C4-2B (cell line): ENCODE measurements at regions not wholly inside any gene's neighbourhood (a gene's known extent, or its start where the extent isn't known, plus 50 kb on each side); places are given as distances from the start of the nearest gene placed in this dataset.

Experiments used
- H3K27ac ChIP-seq: fragments of 450-650 bp; 2 replicates; pipeline ENCODE4 v1.5.1; 2017
- CTCF ChIP-seq: fragments of 450-650 bp; conservative IDR thresholded peaks from 2 replicates; pipeline ENCODE4 v1.5.1; 2017; ENCODE audit warnings: mild to moderate bottlenecking
- ZFX ChIP-seq: fragments of 450-650 bp; IDR thresholded peaks from 2 replicates; pipeline ENCODE4 v1.6.1; 2017

- TF ChIP-seq CTCF (no peak), ZFX (no peak)
- no peak overlapping the region for H3K27ac ChIP-seq
These were observed 276.8 kb upstream of the TET2 start for GRCh38 chr4:104869831-104870230.

DNA sequence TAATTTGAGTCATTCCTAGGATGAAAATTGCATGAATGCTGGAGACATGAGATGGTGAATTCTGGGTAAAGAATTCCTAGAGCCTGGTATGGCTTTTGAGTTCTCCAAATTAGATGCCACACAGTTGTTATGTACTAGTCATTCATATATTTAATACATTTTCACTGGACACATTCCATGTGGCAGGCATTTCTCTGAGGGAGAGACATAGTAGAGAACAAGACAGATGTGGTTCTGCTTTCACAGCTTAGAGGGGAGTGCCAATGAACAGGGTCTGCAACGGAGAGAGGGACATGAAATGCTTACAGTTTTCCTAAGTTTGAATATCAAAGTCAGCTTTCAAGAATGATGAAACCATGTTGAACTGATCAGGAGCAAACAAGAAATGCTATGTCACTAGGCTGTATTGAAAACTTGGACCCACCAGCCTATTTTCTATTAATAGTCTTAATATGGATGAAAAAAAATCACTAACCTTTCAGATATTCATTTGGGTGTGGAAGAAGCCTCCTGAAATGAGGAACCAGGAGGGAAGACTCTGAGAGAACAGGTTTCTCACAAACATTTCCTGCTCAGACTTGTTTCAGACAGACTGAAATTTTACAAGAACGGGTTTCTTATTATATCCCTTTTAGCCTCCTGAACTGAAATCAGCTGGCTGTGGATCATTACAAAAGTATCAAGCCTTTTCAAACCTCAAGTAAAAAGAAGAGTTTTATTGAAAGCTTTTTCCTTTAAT lies 276.0 kb upstream of the TET2 start:
- H3K27ac ChIP-seq, result no peak overlapping the region
- TF ChIP-seq CTCF (no peak), ZFX (no peak)

DNA sequence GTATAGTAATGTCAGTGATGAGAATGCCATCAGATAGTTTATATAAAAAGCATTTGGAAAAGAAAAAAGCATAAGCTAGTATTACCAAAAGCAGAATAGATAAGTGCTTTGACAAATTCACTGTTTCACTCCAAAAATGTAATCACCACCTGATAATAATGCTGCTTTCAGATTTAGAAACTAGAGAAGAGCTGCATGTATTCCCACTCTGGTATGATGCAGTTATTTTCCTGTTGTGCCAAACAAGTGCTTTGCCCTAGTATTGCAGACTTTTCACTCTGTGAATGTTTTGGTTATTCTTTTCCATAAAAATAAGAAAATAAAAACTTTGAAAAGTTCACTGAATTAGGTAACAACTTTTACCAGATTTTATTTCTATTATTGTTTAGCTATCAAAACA lies 267.7 kb upstream of the TET2 start:
- TF ChIP-seq ZFX (no peak), CTCF (no peak)
- H3K27ac ChIP-seq, result no peak overlapping the region

DNA sequence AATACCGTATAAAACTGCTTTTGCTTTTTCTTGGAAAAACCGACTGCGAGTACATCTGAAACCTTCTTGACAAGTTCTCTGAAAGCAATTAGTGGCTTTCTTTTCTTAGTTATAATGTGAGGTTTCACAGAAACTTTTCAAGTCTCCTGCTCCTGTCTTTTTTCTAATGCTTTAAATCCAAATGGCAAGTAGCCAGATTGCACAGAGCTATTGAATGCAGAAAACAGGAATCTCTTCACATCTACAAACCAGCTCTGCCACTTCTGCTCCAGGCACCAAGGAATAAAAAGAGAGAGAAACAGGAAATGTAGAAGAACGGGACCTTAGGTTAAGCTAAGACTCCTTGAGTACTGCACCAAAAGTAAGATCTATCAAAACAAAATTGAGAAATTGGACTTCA lies 267.3 kb upstream of the TET2 start:
- H3K27ac ChIP-seq, result no peak overlapping the region
- no peak for TF ChIP-seq ZFX
- TF ChIP-seq CTCF, result no peak

DNA sequence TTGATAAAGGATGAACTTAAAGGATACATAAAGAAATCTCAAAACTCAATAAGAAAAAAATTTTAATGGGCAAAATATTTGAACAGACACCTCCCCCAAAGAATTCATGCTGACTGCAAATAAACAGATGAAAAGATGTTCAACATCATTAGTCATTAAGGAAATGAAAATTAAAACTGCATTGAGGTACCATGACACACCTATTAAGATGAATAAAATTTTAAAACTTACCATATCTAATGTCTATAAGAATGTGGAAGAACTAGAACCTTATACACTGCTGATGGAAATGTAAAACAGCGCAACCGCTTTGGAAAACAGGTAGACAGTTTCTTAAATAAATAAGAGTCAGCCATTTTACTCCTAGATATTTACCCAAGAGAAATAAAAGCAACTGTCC lies 266.8 kb upstream of the TET2 start:
- TF ChIP-seq ZFX (no peak), CTCF (no peak)

DNA sequence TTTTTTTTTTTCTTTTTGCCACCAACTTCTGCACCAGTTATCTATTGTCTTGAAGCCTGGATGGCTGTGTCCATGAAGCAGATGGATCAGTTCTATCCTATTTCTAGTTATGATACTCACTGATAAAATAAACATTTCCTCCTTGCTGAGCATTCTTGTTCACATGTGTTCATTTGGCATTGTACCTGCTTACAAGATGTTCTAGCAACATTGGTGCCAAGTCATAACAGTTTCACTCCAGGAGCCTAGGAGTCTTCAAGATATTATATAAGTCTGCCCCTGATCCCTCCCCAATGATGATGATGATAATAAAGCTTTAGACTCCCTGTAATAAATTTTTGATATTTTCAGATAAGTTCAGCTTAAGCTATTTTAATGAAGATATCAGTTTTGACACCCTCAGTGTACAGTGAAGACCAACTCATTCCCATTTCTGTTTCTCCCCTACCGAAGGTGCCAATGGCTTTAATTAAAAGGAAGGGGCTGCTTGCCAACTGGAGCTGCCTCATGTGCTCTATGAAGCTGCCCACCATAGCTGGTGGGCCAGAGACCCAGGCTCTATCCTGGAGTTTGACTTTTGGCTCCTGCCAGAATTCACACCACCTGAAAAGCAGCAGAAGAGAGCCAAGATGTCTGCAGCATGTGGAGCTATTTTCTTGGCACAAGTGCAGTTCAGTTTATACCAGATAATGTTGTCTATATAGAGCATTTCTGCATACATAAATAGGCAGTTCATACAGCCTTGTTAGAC lies 265.4 kb upstream of the TET2 start:
- H3K27ac ChIP-seq, result no peak overlapping the region
- TF ChIP-seq CTCF (no peak), ZFX (no peak)

More for the DNA sequence above, 266.8 kb upstream of the TET2 start:
- no peak overlapping the region for H3K27ac ChIP-seq

GRCh38 chr4:104890598-104891275 lies 255.9 kb upstream of the TET2 start:
- H3K27ac ChIP-seq, result no peak overlapping the region
- TF ChIP-seq CTCF (no peak), ZFX (no peak)
